OCI-LY1 (cell line): ENCODE measurements at regions not wholly inside any gene's neighbourhood (a gene's known extent, or its start where the extent isn't known, plus 50 kb on each side); places are given as distances from the start of the nearest gene placed in this dataset.

Source experiments
- H2AFZ ChIP-seq: fragments of 200-600 bp; sonication (generic), shearing (Covaris generic); 2 replicates; pipeline ENCODE4 v1.6.0; 2014; ENCODE audit warnings: antibody characterized with exemption, mild to moderate bottlenecking, low read length
- H3F3A ChIP-seq: fragments of 200-600 bp; sonication (generic), shearing (Covaris generic); 2 replicates; pipeline ENCODE4 v1.6.0; 2014; ENCODE audit warnings: mild to moderate bottlenecking, antibody characterized with exemption, low read length, moderate library complexity; ENCODE audit not compliant: insufficient read depth
- H3K27ac ChIP-seq: fragments of 200-600 bp; sonication (generic); 2 replicates; pipeline ENCODE4 v1.5.1; 2014; ENCODE audit warnings: low read length, mixed run types, mild to moderate bottlenecking, low read depth; ENCODE audit not compliant: poor library complexity, severe bottlenecking
- H3K27me3 ChIP-seq: fragments of 200-600 bp; sonication (generic); 2 replicates; pipeline ENCODE4 v1.6.0; 2014; ENCODE audit warnings: antibody characterized with exemption, mild to moderate bottlenecking, low read length, moderate library complexity; ENCODE audit not compliant: insufficient read depth
- H3K36me3 ChIP-seq: fragments of 200-600 bp; sonication (generic); 2 replicates; pipeline ENCODE4 v1.6.1; 2014; ENCODE audit warnings: mild to moderate bottlenecking, antibody characterized with exemption, low read length, moderate library complexity, mixed read lengths; ENCODE audit not compliant: insufficient read depth
- H3K4me1 ChIP-seq: fragments of 200-600 bp; sonication (generic); 2 replicates; pipeline ENCODE4 v1.5.1; 2014; ENCODE audit warnings: mild to moderate bottlenecking, low read length, moderate library complexity; ENCODE audit not compliant: insufficient read depth, severe bottlenecking
- H3K4me2 ChIP-seq: fragments of 200-600 bp; sonication (generic), shearing (Covaris generic); 2 replicates; pipeline ENCODE4 v1.6.1; 2014; ENCODE audit warnings: low read length
- H3K4me3 ChIP-seq: fragments of 200-600 bp; sonication (generic); 2 replicates; pipeline ENCODE4 v1.5.1; 2014; ENCODE audit warnings: low read length, low read depth, mild to moderate bottlenecking, mixed read lengths; ENCODE audit not compliant: poor library complexity, severe bottlenecking
- H3K79me2 ChIP-seq: fragments of 200-600 bp; shearing (Covaris generic); 2 replicates; pipeline ENCODE4 v1.6.1; 2016; ENCODE audit warnings: mixed run types, low read length, mixed read lengths; ENCODE audit not compliant: insufficient read depth
- H3K9ac ChIP-seq: fragments of 200-600 bp; sonication (generic), shearing (Covaris generic); 2 replicates; pipeline ENCODE4 v1.6.1; 2014; ENCODE audit warnings: mild to moderate bottlenecking, low read length, mixed read lengths
- H3K9me2 ChIP-seq: fragments of 200-600 bp; sonication (generic), shearing (Covaris generic); 2 replicates; pipeline ENCODE4 v1.6.1; 2014; ENCODE audit warnings: low read depth, mild to moderate bottlenecking, low read length, mixed read lengths
- H3K9me3 ChIP-seq: fragments of 200-600 bp; shearing (Covaris generic); 2 replicates; pipeline ENCODE4 v1.6.1; 2014; ENCODE audit warnings: low read length, mixed read lengths
- H4K20me1 ChIP-seq: fragments of 200-600 bp; sonication (generic), shearing (Covaris generic); 2 replicates; pipeline ENCODE4 v1.6.0; 2016; ENCODE audit warnings: mild to moderate bottlenecking, low read length; ENCODE audit not compliant: insufficient read depth
- EZH2 ChIP-seq: fragments of 200-600 bp; sonication (generic), shearing (Covaris generic); IDR thresholded peaks from 2 replicates; pipeline ENCODE4 v1.8.0; 2017; ENCODE audit warnings: borderline replicate concordance, mixed run types, mild to moderate bottlenecking, antibody characterized with exemption, low read length, moderate library complexity, mixed read lengths
- TF ChIP-seq, protein P1 (sequence below): fragments of 200-600 bp; sonication (generic), shearing (Covaris generic); IDR thresholded peaks from 2 replicates; pipeline ENCODE4 v1.5.1; 2017; ENCODE audit warnings: mild to moderate bottlenecking, antibody characterized with exemption, low read length, moderate library complexity, mixed read lengths

GRCh38 chr10:36704124-36704523, 421.3 kb upstream of the ANKRD30A start:
- Histone ChIP-seq H3K4me1 (no peaks in the 10 kb centered on the region), H3K79me2 (no peaks in the 10 kb centered on the region), H2AFZ (no peak overlapping the region), H3K27me3 (no peaks in the 10 kb centered on the region), H3F3A (no peaks in the 10 kb centered on the region), H3K9ac (no peak overlapping the region), H3K9me3 (no peaks in the 10 kb centered on the region), H3K4me3 (no peak overlapping the region), H3K36me3 (no peaks in the 10 kb centered on the region), H3K9me2 (no peaks in the 10 kb centered on the region), H4K20me1 (no peaks in the 10 kb centered on the region), H3K27ac (no peak overlapping the region), H3K4me2 (no peak overlapping the region)
- TF ChIP-seq, protein P1, sequence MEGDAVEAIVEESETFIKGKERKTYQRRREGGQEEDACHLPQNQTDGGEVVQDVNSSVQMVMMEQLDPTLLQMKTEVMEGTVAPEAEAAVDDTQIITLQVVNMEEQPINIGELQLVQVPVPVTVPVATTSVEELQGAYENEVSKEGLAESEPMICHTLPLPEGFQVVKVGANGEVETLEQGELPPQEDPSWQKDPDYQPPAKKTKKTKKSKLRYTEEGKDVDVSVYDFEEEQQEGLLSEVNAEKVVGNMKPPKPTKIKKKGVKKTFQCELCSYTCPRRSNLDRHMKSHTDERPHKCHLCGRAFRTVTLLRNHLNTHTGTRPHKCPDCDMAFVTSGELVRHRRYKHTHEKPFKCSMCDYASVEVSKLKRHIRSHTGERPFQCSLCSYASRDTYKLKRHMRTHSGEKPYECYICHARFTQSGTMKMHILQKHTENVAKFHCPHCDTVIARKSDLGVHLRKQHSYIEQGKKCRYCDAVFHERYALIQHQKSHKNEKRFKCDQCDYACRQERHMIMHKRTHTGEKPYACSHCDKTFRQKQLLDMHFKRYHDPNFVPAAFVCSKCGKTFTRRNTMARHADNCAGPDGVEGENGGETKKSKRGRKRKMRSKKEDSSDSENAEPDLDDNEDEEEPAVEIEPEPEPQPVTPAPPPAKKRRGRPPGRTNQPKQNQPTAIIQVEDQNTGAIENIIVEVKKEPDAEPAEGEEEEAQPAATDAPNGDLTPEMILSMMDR = no peak
- TF ChIP-seq EZH2 = no peak

DNA sequence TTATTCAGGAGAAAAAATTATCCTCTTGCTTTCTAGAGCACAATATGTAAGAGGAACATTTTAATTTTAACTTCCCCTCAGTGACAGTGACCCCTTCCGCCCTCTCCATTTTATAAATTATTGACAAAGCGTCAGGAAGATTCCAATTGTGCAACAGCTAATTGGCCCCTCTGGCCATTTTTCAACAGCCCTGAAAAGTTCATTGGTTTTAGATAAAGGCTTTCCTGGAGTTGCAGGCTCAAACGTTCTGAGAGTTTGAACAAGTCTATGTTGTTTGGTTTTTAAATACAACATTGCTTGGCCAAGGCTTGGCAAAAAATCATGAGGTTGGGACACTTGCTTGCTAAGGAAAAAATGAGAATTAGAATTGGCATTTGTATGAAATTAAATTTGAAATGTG, 422.2 kb upstream of the ANKRD30A start:
- TF ChIP-seq, protein P1 = no peak
- no peak for TF ChIP-seq EZH2
- Histone ChIP-seq H3K4me3 (no peak overlapping the region), H3K36me3 (no peaks in the 10 kb centered on the region), H3K9me3 (no peaks in the 10 kb centered on the region), H4K20me1 (no peaks in the 10 kb centered on the region), H3K79me2 (no peaks in the 10 kb centered on the region), H3K4me1 (no peaks in the 10 kb centered on the region), H3F3A (no peaks in the 10 kb centered on the region), H3K4me2 (no peak overlapping the region), H3K27ac (no peak overlapping the region), H3K9me2 (no peaks in the 10 kb centered on the region), H3K27me3 (no peaks in the 10 kb centered on the region), H2AFZ (no peak overlapping the region), H3K9ac (no peak overlapping the region)

DNA sequence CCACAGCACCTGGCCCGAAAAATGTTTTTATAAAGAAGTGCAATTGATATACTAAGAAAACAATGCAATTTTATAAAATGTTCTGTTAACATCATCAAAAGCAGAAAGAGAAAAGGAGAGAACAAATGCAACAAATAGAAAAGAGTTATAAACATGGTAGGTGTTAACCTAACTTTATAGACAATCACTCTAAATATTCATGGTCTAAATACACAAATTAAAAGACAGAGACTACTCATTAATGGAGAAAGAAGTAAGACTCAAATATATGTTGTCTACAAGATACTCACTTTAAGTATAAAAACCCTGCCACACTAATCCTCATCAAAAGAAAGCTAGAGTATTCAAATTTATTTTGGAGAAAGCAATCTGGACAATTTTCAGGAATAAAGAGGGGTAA, 425.3 kb upstream of the ANKRD30A start:
- H3K27ac ChIP-seq = no peak overlapping the region
- H3K4me2 ChIP-seq = no peak overlapping the region
- no peaks in the 10 kb centered on the region for H3K9me2 ChIP-seq
- TF ChIP-seq EZH2 = no peak
- TF ChIP-seq, protein P1 = no peak
- H4K20me1 ChIP-seq = no peaks in the 10 kb centered on the region
- no peaks in the 10 kb centered on the region for H3F3A ChIP-seq
- H3K27me3 ChIP-seq = no peaks in the 10 kb centered on the region
- H3K4me3 ChIP-seq = no peak overlapping the region
- H3K36me3 ChIP-seq = no peaks in the 10 kb centered on the region
- no peaks in the 10 kb centered on the region for H3K79me2 ChIP-seq
- no peak overlapping the region for H2AFZ ChIP-seq
- H3K9me3 ChIP-seq = no peaks in the 10 kb centered on the region
- H3K4me1 ChIP-seq = no peaks in the 10 kb centered on the region
- H3K9ac ChIP-seq = no peak overlapping the region
